HG02938 (cell line): ENCODE measurements at regions not wholly inside any gene's neighbourhood (a gene's known extent, or its start where the extent isn't known, plus 50 kb on each side); places are given as distances from the start of the nearest gene placed in this dataset.
"Not testable (repeated sequence)": the region's sequence is repeated elsewhere in the genome, so short reads cannot be mapped to it uniquely, and the experiment has no call there.

ENCODE experiments used
- ATAC-seq: cut with Tn5 transposase; IDR thresholded peaks from one replicate; pipeline ENCODE4 v1.9.1; 2021; ENCODE audit warnings: mild to moderate bottlenecking, moderate library complexity; ENCODE audit not compliant: unreplicated experiment

DNA sequence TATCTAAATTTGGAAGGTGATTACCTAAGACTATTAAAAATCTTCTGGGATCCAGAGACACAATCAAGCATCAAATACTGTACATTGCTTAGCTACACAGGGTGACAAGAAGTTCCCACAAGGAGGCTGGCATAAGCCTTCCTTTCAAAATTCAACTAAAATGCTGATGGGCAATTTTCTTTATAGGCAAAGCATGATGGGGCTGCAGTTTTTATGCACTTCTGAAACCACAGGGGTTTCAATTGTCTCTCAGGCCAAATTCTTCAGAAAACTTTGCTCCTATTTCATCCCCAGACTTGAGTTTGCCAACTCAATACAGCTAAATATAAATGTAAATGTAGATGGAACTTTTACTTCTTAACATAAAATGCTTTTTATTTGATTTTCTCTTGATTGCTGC is 241.6 kb downstream of the ZPLD1 start:
- no peak for ATAC-seq

DNA sequence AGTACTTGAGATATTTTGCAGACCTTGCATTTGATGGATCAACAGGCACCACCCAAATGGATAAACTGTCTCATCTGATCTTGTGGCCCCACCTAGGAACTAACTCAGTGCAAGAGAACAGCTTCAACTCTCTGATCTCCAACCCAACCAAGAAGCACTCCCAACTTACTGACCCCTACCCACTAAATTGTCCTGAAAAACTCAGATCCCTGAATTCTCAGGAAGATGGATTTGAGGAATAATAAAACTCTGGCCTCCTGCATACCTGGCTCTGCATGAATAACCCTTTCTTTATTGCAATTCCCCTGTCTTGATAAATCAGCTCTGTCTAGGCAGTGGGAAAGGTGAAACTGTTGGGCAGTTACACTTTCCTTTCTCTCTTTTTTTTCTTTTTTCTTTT is 247.9 kb downstream of the ZPLD1 start:
- ATAC-seq = no peak

DNA sequence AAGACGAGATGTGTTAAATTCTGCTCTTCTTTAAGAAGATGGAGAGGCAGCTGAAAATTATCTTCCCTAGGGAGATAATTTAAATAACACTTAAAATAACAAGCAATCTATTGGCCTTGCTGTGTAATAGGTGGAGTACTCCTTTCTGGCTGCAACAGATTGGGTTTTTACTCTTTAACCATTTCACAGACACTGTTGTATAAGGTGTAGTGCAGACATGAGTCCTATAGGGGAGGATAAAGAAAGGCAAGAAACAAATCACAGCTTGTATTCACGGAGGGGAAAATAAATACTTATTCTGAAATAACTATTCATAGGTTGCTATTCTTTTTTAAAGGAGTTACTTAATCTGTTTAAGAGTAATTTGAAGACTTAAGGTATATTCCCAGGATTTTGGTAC is 252.0 kb downstream of the ZPLD1 start:
- ATAC-seq = no peak

DNA sequence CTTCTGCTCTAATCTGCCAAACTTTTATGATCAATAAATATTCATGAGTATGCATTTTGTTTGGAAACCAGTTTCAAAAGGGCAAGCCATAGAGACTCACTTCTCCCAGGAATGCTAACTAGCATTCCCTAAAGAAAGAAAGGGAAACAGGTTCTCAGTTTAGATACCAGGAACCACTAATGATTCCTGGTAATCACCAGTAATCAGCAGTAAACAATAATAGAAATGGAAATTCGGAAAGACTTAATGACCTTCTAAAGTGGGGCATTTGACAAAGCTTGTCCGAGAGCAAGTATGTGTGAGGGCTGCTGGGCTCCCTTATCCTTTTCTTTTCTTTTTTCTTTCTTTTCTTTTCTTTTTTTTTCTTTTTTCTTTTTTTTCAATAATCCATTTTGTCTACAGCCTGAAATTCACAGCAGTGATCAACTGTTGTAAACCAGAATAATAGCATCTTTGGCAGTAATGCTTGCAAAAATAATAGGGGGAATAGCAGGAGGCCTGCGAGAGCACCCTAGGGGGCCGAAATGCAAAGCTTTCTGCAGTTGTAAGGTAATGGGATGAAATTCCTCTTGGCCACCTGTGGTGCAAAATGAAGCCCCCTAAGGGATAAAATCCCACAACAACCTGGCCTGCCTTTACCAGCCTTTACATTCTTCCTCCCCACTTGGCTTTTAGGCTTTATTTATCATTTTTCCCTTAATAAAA is 253.2 kb downstream of the ZPLD1 start:
- ATAC-seq = no peak

DNA sequence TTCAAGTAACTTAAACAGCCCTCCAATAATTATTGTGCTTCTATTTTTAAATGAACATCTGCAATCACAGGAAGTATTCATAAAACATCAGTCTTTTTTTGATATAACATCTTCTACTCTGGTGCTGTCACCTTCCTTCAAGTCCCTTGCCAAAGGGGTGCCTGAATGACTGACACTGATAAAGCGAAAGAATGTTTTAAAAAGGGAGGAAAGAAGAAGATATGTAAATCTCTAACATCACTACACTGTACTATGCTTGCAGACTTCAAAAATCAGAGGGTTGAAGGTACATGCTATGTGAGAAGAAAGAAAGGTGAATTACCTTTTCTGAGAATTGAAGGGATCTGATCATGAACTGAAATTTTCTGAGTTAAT is 253.7 kb downstream of the ZPLD1 start:
- ATAC-seq = no peak

DNA sequence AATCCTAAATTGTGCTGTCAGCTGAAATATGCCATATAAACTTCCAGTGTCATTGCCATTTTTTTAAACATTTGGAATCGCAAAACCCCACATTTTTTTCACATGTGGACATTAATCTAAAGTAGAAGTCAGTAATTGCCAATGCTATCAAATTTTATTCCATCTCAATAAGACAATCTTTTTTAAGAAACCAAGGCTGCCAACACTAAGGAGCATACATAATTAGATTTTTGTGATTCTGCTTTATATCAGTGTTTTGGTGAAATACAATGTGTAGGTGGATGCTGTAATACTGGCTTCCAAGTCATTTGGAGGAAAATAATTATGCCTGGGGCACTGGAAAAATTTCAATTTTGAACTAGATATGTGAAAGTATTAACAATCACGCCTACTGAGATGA is 256.7 kb downstream of the ZPLD1 start:
- ATAC-seq = no peak

DNA sequence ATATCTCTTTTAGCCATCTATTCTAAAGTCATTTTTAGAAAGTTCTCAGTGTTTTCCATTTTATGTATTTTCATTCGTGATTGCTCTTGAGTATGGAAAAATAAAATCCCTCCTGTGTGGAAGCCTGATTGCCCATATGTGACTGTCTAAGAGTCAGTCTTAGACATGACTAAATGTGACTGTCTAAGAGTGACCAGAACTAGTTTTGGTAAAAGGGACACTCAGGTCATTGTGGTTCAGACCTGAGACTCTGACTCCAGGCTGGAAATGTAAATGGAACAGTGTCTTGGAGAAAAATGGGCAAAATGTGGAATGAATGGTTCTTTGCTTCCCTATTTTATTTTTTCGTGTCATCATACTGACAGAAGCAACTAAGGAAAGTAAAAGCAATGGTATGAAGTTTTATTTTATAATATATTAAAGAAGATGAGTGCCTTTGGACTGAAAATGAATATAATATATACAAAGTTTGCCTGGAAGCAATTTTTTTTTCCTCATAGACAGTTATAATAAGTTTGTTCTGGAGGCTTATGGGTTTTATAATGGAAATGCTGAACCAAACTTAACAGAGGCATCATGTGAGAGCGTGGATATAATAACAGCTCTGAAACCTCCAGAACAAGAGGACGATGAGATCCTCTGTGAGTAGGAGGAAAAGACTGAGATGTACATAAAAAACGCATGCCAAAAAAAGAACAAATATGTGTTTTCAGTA is 264.4 kb downstream of the ZPLD1 start:
- ATAC-seq = no peak

DNA sequence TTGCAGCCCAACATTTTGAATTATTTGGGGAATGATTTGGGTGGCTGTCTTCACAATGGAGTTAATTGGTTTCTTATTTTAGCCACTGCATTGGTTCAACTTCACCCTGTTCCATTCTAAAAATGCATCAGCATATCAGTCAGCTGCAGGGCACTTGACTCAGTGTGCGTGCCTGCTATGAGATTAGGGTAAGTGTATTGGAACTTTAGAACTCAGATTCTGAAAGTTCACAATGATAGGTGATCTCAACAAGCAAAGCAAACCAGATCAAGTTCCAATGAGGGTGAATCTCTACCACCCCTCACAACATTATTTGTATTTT is 265.0 kb downstream of the ZPLD1 start:
- ATAC-seq = no peak

DNA sequence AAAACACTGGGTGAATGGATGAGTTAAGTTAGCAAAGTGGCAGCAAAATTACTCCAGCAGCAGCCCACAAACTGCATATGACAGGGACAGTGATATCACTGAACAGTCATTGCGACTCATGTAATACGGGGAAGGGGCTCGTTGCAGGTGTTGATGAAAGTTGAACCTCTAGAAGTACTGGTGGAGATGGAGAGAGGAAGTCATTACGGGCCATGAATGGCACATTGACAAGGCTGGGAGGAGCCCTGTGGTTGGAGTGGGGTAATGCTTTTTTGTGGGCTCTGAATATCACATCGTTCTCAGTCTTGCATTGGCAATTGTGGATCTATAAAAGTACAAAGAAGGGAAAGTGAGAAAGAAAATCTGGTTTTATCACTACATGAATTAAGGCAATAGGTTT is 278.1 kb downstream of the ZPLD1 start:
- ATAC-seq = no peak

DNA sequence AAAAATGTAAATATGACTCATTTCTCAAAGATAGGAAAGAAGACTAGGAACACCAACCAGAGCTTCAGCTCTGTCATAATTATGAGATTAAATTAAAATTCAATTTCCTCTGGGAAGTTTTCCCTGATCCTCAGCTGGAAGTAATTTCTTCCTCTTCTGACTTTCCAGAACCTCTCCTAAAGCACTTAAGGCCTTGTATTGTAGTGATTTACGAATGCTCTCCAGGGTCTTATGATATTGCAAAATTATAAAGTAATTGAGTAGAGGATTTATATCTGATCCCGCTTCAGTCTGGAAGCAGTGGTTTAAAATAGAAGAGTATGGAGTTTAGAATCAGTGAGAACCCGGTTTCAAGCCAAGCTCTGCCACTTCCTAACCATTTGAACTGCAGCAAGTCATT is 279.8 kb downstream of the ZPLD1 start:
- no peak for ATAC-seq

DNA sequence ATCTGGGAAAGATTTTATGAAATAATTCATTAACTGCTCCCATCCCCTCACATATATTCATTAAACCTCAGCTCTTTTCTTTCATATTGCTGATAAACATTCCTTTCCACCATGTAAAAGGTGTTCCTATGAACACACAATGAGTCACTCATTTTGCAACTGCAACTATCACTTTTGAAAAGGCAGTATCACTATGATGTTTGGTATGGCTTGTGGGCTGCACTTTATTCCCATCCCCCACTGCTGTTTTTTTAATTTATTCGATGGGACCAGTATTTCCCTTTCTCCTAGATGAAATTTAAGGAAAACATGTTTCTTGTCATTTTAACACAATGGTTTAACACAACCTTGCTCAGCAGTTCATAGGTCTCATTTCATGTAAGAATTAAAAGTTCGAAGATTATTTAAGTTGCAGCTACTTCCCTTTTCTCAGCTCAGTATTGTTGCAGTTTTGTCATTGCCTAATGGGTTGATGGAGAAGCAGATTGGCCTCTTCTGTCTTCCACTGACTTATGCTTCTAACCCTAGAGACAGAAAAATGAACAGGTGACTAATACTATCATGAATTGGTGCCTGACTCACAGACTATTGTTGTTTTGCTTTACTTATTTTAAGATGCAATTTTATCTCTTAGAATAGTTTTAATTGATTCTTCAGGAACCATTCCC is 280.3 kb downstream of the ZPLD1 start:
- ATAC-seq = peak; percentile 95

DNA sequence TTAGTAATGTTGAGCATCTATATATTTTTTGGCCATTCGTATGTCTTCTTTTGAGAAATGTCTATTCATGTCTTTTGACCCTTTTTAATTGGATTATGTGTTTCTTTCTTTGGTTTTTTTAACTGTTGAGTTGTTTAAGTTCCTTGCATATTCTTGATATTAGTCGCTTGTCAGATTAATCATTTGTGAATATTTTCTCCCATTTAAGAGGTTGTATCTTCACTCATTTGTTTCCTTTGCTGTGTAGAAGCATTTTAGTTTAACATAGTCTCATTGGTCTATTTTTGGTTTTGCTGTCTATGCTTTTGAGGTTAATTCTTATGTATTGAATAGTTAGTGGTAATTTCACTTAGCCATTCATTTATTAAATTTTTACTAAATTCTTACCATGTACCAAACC is 283.8 kb downstream of the ZPLD1 start:
- no peak for ATAC-seq

DNA sequence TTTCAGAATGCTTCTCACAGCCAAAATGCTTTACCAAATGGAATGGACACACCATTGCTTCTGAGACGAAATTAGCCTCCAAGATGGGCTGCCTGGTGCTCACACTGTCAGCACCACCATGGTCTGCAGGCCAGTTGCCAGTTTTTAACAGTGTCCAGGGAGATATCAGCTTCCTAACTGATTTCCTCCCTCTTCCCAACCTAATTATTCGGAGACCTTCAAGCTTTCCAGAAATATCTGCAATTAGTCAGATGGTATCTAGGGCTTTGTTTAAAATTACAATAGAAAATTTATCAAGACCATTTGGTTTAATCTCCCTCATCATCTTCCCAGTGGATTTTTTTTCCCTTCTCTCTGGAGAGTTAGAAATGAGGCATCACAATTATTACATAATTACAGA is 287.5 kb downstream of the ZPLD1 start:
- ATAC-seq = no peak

DNA sequence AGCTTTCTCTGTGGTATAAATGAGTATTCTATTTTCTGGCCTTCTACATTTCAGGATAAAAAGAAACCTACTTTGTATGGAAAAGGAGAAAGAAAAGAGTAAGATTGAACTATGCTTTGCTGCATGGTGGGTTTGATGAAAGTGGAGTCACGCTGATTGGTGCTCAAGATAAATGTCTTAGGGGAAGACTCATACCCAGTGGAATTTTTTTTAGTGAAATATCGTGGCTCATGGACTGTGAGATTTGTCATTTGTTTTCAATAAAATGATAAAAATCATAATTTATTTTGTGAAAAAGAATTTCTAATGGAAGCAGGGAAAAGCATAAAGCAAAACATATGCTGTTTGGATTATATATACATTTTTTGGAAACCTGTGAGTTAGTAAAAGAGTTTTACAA is 292.5 kb downstream of the ZPLD1 start:
- no peak for ATAC-seq

DNA sequence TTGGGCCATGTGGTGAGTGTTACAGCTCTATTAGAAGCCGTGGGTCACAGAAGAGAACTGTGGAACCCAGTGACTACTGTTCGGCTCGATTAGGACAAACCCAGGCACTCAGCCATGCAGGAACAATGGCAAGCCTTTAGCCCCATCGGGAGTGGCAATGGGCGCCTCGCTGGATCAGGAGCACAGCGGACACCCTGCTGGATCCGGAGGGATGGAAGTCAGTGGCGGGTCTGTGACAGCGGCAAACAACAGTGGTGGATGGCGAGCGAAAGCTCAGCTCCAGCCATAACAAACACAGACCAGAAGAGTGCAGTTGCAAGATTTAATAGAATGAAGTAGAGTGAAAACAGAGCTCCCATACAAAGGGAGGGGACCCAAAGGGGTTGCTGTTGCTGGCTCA is 297.8 kb downstream of the ZPLD1 start:
- not testable (repeated sequence) for ATAC-seq

DNA sequence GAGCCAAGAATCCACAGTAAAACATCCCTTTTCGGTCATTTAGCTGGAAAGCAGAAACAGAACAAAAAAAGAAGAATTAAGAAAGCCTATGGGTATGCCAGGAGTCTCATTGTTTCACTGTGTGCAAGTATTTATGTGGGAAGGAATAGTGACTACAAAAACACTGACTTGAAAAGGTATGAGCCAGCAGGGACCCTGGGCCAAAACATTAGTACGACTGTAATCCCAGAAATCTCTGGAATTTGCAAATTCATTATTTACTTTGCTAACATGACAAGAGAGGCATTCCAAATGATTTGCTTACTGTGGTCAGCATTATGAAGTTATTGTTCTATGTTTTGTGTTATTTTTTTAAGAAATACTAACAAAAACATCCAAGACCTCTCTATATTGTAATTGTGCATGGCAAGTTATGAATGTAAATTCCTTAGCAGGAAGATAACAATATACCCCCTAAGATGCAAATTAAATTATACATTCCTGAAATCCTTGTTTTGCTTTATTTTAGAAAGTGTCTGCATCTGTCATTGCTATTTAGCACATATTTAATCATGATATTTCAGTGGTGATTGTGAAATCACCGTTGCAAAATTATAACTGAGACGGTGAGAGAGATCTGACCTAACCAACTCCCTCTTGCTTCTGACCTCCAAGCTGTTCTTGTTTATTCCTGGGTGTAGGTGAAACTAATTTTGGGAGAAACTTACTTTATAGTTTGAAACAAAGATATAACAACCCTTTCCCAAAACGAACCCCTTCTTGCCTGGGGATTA is 299.2 kb downstream of the ZPLD1 start:
- ATAC-seq = no peak

DNA sequence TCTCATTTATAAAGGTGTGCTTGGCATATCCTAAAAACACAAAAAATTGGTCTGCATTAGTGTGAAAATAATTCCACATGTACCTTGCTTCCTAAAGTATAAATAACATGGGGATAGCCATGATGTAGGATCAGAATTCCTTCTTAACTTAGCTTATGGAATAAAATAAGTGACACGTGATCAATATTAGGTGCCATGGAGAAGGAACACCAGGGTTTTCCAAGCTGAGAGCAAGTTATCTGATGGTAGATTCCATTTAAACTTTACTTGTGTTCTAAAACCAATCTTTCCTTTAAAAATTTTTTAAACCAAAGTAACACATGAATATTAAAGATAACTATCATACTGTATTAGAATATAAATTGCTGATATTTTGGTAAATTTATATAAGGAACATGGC is 300.5 kb downstream of the ZPLD1 start:
- no peak for ATAC-seq

DNA sequence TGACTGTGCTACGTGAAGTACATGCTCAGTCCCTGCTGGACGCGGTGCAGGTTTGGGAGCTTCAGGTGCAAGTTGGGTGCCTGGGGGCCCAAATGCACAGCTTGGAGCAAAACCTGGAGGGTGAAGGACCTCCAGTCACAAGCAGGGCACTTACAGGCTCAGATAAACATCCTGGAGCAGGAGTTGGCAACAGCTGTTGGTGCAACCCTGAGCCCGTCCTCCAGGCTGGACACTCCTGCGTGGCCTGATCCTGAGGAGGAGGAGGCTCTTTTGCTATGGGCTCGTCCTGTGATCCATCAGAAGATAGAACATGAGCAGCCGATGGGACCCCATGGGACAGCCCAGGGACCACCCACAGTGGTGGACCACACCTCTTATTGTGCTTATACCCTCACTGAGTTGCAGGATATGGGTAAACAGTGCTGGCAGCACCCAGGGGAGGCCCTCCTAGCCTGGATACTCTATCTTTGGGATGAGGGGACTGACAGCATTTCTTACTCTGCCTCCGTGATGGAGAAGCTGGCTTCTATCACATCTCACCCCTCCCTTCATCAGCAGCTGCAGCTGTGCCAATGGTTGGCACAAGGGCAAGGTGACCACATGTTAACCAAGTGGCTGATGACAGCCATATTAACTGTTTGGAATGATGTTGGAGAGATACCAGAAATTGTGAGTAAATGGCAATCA is 301.6 kb downstream of the ZPLD1 start:
- ATAC-seq = no peak

DNA sequence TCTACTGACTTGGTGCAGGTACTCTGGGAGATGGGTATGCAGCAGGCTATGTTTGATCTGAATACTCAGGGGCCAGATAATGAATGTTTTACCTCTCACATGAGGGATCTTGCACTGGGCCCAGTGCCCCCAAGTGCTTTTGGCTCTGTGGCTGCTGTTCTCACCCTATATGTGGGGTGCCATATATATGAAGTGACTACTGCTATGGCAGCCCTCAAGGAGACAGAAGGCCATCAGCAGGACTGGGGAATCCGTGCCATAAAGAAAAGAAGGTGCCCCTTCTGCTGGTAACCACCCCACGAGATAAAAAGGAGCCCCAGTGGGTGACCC is 302.1 kb downstream of the ZPLD1 start:
- no peak for ATAC-seq

DNA sequence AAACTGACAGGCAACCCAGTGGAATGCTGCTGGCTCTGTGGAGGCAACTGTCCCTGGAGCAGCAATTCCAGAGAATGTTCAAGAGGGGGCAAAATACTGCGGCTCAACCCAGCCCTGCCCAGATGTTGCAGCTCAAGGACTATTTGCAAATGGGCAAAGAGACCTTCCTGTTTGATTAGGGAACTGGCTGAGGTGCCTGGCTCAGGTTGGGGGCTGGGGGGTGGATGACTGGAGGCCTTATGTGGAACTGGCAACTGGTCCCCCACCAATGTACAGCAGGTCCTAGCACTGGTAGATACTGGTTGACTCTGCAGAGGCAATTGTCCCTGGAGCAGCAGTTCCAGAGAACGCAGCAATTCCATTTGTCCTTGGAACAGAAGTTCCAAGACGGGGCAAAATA is 302.5 kb downstream of the ZPLD1 start:
- ATAC-seq = no peak

DNA sequence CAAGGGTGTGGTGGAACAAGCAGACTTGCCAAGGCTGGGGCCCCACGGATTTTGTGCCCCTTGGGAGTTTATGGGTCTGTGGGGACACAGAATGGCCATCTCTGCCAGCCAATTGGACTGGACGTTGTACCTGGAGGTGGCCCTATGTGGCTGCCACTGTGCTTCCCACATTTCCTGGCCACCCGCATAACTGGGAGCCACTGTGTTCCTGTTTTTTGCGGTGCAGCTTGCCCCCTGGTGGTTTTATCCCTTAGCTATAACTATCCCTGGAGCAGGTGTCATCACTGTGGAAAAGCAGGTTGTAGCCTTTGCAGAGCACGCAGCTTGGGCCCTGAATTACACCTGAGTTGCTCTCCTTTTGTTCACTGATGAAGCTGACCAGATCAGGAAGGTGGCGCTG is 306.3 kb downstream of the ZPLD1 start:
- no peak for ATAC-seq
